Vagina (tissue), 2 donors: ENCODE measurements at regions not wholly inside any gene's neighbourhood (a gene's known extent, or its start where the extent isn't known, plus 50 kb on each side); places are given as distances from the start of the nearest gene placed in this dataset.

Experiments used
- POLR2AphosphoS5 ChIP-seq, 2 donors: sonication (generic); formaldehyde crosslinking; IDR thresholded peaks; one replicate each; pipeline ENCODE4 v1.9.0; 2017; ENCODE audit warnings: antibody characterized with exemption in 2 of 2, mild to moderate bottlenecking in 2 of 2, low read depth in 1 of 2; ENCODE audit not compliant: insufficient read depth in 1 of 2
- TF ChIP-seq, protein P1 (sequence below), 3 experiments: fragments of 450-650 bp in 2 of 3; fragments of 200-600 bp in 1 of 3; sonication (generic) in 1 of 3; IDR thresholded peaks; one replicate each; pipeline ENCODE4 v1.5.1; 2017 to 2019; ENCODE audit warnings: antibody characterized with exemption in 3 of 3, mild to moderate bottlenecking in 2 of 3, moderate library complexity in 2 of 3

- TF ChIP-seq POLR2AphosphoS5 (IDR thresholded peaks at IDR 0.05; ENCODE audit: insufficient read depth in 1 of 2, low read depth in 1 of 2) = no peak
- TF ChIP-seq, protein P1, sequence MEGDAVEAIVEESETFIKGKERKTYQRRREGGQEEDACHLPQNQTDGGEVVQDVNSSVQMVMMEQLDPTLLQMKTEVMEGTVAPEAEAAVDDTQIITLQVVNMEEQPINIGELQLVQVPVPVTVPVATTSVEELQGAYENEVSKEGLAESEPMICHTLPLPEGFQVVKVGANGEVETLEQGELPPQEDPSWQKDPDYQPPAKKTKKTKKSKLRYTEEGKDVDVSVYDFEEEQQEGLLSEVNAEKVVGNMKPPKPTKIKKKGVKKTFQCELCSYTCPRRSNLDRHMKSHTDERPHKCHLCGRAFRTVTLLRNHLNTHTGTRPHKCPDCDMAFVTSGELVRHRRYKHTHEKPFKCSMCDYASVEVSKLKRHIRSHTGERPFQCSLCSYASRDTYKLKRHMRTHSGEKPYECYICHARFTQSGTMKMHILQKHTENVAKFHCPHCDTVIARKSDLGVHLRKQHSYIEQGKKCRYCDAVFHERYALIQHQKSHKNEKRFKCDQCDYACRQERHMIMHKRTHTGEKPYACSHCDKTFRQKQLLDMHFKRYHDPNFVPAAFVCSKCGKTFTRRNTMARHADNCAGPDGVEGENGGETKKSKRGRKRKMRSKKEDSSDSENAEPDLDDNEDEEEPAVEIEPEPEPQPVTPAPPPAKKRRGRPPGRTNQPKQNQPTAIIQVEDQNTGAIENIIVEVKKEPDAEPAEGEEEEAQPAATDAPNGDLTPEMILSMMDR (IDR thresholded peaks at IDR 0.05) = no peak
Observed at GRCh38 chr17:34082404-34082803, 172.7 kb upstream of the CCL2 start.
